ENCODE measurements at regions not wholly inside any gene's neighbourhood (a gene's known extent, or its start where the extent isn't known, plus 50 kb on each side); places are given as distances from the start of the nearest gene placed in this dataset.

DNA sequence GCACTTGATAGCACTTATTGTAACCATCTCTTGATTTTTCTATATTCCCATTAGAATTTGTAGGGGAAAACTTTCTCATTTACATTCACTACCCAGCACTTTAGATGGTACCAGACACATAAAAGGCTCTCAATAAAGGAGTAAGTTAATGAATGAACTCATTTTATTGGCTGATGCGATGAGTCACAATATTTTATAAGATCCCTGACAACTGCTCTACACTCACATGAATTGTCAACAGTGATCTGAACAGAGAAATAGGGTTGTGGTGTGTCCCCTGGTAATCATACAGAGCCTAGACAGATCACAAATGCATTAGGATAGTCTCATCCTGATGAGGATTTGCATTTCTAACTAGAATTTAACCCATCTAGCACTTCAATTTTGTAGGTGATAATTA, 567.6 kb upstream of the ARPP21 start:
- TF ChIP-seq POLR2AphosphoS5 (IDR thresholded peaks at IDR 0.05; ENCODE audit: insufficient read depth, low read depth, low read length), result no peak
- no peak for TF ChIP-seq MYC (IDR thresholded peaks at IDR 0.05; ENCODE audit: low read depth, low read length)
- TF ChIP-seq, protein P1, sequence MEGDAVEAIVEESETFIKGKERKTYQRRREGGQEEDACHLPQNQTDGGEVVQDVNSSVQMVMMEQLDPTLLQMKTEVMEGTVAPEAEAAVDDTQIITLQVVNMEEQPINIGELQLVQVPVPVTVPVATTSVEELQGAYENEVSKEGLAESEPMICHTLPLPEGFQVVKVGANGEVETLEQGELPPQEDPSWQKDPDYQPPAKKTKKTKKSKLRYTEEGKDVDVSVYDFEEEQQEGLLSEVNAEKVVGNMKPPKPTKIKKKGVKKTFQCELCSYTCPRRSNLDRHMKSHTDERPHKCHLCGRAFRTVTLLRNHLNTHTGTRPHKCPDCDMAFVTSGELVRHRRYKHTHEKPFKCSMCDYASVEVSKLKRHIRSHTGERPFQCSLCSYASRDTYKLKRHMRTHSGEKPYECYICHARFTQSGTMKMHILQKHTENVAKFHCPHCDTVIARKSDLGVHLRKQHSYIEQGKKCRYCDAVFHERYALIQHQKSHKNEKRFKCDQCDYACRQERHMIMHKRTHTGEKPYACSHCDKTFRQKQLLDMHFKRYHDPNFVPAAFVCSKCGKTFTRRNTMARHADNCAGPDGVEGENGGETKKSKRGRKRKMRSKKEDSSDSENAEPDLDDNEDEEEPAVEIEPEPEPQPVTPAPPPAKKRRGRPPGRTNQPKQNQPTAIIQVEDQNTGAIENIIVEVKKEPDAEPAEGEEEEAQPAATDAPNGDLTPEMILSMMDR (IDR thresholded peaks at IDR 0.05; ENCODE audit: extremely low read depth in 1 of 2, insufficient read depth in 1 of 2, low read depth in 1 of 2, low read length in 2 of 2), result no peak
- TF ChIP-seq POLR2A (IDR thresholded peaks at IDR 0.05; ENCODE audit: low read depth, low read length), result no peak

Measured in endothelial cell of umbilical vein (primary cell).